GM10248 (cell line): ENCODE measurements at regions not wholly inside any gene's neighbourhood (a gene's known extent, or its start where the extent isn't known, plus 50 kb on each side); places are given as distances from the start of the nearest gene placed in this dataset.

Experiments
- CTCF ChIA-PET: fragments of 300-600 bp; sonication (Branson Sonifier 250); formaldehyde crosslinking; extraction: SDS; loops from one replicate; lab custom pipeline; 2021; ENCODE audit warnings: antibody characterized with exemption; lab: Yijun Ruan, JAX
- POLR2A ChIA-PET: fragments of 350-650 bp; sonication (Branson Sonifier 250); formaldehyde crosslinking; extraction: SDS; loops from one replicate; lab custom pipeline; 2020; ENCODE audit warnings: antibody characterized with exemption; lab: Yijun Ruan, JAX
- DNase-seq: peaks from one replicate; pipeline ENCODE4 v3.0.0; 2012; ENCODE audit errors: extremely low spot score
- CTCF ChIP-seq: IDR thresholded peaks from 2 replicates; pipeline ENCODE4 v1.5.1; 2012; ENCODE audit warnings: mild to moderate bottlenecking, low read depth; ENCODE audit errors: extremely low read depth, missing control alignments, control extremely low read depth

GRCh38 chr9:87227456-87227855, 270.2 kb upstream of the DAPK1 start:
- POLR2A ChIA-PET = no interaction called here
- DNase-seq = no peak
- TF ChIP-seq CTCF = no peak
- CTCF ChIA-PET = no interaction called here

- POLR2A ChIA-PET = no interaction called here
- TF ChIP-seq CTCF = no peak
- DNase-seq = no peak
- CTCF ChIA-PET = no interaction called here
Measured at GRCh38 chr9:87229108-87229507, 268.6 kb upstream of the DAPK1 start.

GRCh38 chr9:87233431-87233830, 264.2 kb upstream of the DAPK1 start:
- no peak for DNase-seq
- POLR2A ChIA-PET = no interaction called here
- no peak for TF ChIP-seq CTCF
- CTCF ChIA-PET = no interaction called here

DNA sequence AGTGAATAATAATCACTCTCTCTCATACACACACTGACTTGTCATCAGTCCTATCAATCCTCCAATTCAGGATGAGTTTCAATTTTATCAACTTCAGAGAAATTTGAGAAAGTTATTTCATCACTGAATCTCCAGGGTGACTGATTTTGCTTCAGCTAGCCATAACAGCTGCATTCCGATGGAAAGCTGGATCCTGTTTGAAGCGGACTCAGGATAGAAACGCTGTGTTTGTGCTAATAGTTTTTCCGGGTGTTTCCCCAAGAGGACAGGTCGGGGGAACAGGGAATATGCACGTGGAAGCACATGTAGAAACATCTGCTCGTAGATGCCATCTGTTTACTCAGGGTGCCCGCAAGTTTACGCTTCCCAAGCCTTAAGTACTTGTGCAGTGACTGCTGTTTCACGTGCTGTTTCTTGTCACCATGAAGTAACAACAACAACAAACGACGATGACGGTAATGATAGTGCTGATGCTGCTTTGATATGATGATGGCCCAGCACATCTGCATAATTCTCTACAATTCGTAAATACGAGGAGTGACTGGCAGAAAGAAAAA, 263.7 kb upstream of the DAPK1 start:
- DNase-seq = no peak
- TF ChIP-seq CTCF = no peak
- ChIA-PET CTCF (no interaction called here), POLR2A (no interaction called here)

GRCh38 chr9:87234854-87235253, 262.8 kb upstream of the DAPK1 start:
- ChIA-PET POLR2A (no interaction called here), CTCF (interaction anchor here (1.1 kb wide), 1 partner anchor 21 kb away, joined by 3 read pairs; no protein-coding TSS in a partner anchor)
- DNase-seq = no peak
- no peak for TF ChIP-seq CTCF

DNA sequence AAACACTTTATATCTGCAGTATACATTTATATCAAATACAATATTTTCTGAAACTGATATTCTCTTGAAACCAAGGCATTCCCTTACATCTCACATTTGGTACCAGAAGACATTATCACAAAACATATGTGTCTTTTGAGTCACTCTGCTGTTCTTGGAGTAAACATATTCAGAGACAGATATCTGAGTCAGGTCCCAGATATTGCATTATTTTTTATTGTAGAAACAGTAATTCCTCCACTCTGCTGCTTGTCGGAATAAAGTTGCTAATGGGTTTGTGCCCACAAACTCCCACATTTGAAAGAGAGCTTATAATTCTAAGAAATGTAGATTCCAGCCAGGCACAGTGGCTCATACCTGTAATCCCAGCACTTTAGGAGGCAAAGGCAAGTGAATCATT, 261.1 kb upstream of the DAPK1 start:
- CTCF ChIA-PET = no interaction called here
- POLR2A ChIA-PET = no interaction called here

More for the DNA sequence above, 261.1 kb upstream of the DAPK1 start:
- no peak for DNase-seq
- no peak for TF ChIP-seq CTCF
